BLaER1 treated with 17β-estradiol and CSF1 and Interleukin-3, amounts not matched to agents 10 nM and 100 nM (cell line): ENCODE measurements at regions not wholly inside any gene's neighbourhood (a gene's known extent, or its start where the extent isn't known, plus 50 kb on each side); places are given as distances from the start of the nearest gene placed in this dataset.

Source experiments
- H3K27ac ChIP-seq, 11 experiments: shearing (Covaris generic); formaldehyde crosslinking; 2 replicates each; pipeline ENCODE4 v1.8.1; 2022
- H3K27me3 ChIP-seq, 11 experiments: shearing (Covaris generic); formaldehyde crosslinking; 2 replicates each; pipeline ENCODE4 v1.8.1; 2022
- H3K36me3 ChIP-seq, 11 experiments: shearing (Covaris generic); formaldehyde crosslinking; 2 replicates each; pipeline ENCODE4 v1.8.1; 2022
- H3K4me1 ChIP-seq, 10 experiments: shearing (Covaris generic); formaldehyde crosslinking; 2 replicates each; pipeline ENCODE4 v1.8.1; 2022
- H3K4me2 ChIP-seq, 11 experiments: shearing (Covaris generic); formaldehyde crosslinking; 2 replicates each; pipeline ENCODE4 v1.8.1; 2022
- H3K4me3 ChIP-seq, 10 experiments: shearing (Covaris generic); formaldehyde crosslinking; 2 replicates each; pipeline ENCODE4 v1.8.1; 2022
- H3K9ac ChIP-seq, 11 experiments: shearing (Covaris generic); formaldehyde crosslinking; 2 replicates each; pipeline ENCODE4 v1.8.1; 2022
- H3K9me3 ChIP-seq, 11 experiments: shearing (Covaris generic); formaldehyde crosslinking; replicated peaks in 1 of 11; 2 replicates each; pipeline ENCODE4 v1.8.1; 2022
- H4K20me1 ChIP-seq, 11 experiments: shearing (Covaris generic); formaldehyde crosslinking; 2 replicates each; pipeline ENCODE4 v1.8.1; 2022
- Cebpa-rat ChIP-seq, 11 experiments: shearing (Covaris generic); IDR thresholded peaks; 2 replicates each; pipeline ENCODE4 v1.8.1; 2022

GRCh38 chr21:35893156-35893555 lies 167.2 kb downstream of the SETD4 start:
- H3K9me3 ChIP-seq = no peaks in the 10 kb centered on the region; a peak in 1 of 22 replicates
- no peaks in the 10 kb centered on the region for H3K27me3 ChIP-seq
- no peak overlapping the region for H3K4me3 ChIP-seq
- H3K4me1 ChIP-seq = peaks cover 0 to 14% (median 9%) of the 10 kb centered on the region in 10 experiments; a peak in 15 of 20 replicates
- no peak overlapping the region for H3K9ac ChIP-seq
- no peaks in the 10 kb centered on the region for H3K36me3 ChIP-seq
- H3K4me2 ChIP-seq = no peak overlapping the region
- H4K20me1 ChIP-seq = no peaks in the 10 kb centered on the region
- no peak for TF ChIP-seq Cebpa-rat (IDR thresholded peaks at IDR 0.05)
- H3K27ac ChIP-seq = no peak overlapping the region

DNA sequence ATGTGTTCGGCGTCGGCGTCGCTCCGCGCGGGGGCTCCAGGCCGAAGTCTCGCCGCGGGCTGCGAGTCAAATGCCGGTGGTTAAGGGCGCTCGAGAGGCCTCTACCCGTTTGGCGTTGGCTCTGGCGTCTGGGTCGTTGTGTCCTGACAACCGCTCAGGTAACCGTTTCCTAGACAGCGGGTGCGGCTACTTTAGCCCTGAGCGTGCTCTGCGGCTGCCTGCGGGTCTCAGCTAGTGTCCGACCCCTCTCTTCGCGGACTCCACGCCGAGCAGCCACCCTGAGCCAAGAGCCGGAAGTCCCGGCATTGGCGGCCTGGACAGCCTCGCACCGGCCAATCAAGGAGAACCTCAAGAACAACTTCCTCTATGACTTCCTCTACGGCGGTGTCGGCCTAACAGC lies 173.4 kb downstream of the SETD4 start:
- no peak for TF ChIP-seq Cebpa-rat (IDR thresholded peaks at IDR 0.05)

GRCh38 chr21:35885942-35886541 lies 174.3 kb downstream of the SETD4 start:
- Histone ChIP-seq H3K4me3 (no peak overlapping the region), H3K4me1 (no peaks in the 10 kb centered on the region), H3K9ac (no peak overlapping the region), H3K9me3 (peaks cover 0 to 22% (median 12%) of the 10 kb centered on the region in 11 experiments; a peak in 15 of 22 replicates), H4K20me1 (no peaks in the 10 kb centered on the region), H3K27me3 (no peaks in the 10 kb centered on the region), H3K4me2 (no peak overlapping the region), H3K36me3 (no peaks in the 10 kb centered on the region), H3K27ac (no peak overlapping the region)
- TF ChIP-seq Cebpa-rat (IDR thresholded peaks at IDR 0.05) = no peak

More for the DNA sequence above, 173.4 kb downstream of the SETD4 start:
- Histone ChIP-seq H3K36me3 (no peaks in the 10 kb centered on the region), H3K4me3 (no peak overlapping the region), H3K4me1 (no peaks in the 10 kb centered on the region), H3K27ac (no peak overlapping the region), H4K20me1 (no peaks in the 10 kb centered on the region), H3K4me2 (no peak overlapping the region), H3K9me3 (peaks cover 0 to 22% (median 12%) of the 10 kb centered on the region in 11 experiments; a peak in 15 of 22 replicates), H3K27me3 (no peaks in the 10 kb centered on the region), H3K9ac (no peak overlapping the region)

- H3K36me3 ChIP-seq = no peaks in the 10 kb centered on the region
These were observed 177.5 kb downstream of the SETD4 start for GRCh38 chr21:35882791-35883240.

DNA sequence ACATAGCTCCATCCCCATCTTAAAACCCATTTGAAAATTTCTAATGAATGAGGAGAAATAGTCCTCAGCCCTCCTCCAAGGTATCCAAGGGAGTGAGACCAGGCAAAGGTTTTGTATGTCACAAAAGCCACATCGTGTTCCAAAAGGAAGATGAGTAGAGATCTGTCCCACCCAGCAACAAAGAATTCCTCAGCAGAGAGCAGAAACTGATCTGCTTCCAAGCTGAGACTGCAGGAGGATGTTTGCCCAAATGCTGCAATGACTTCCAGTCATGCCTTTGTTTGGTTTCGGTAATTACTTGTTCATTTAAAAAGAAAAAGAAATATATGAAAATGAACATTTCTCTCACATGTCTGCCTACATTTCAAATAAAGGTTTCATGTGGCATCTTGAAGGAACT lies 186.9 kb downstream of the SETD4 start:
- Histone ChIP-seq H3K36me3 (no peaks in the 10 kb centered on the region), H3K9me3 (peaks cover 4 to 11% (median 6%) of the 10 kb centered on the region in 11 experiments; a peak in 17 of 22 replicates), H3K9ac (no peak overlapping the region), H3K27me3 (no peaks in the 10 kb centered on the region), H3K4me2 (no peak overlapping the region), H3K27ac (no peak overlapping the region), H3K4me1 (no peaks in the 10 kb centered on the region), H4K20me1 (no peaks in the 10 kb centered on the region), H3K4me3 (no peak overlapping the region)
- no peak for TF ChIP-seq Cebpa-rat (IDR thresholded peaks at IDR 0.05)

More at GRCh38 chr21:35882791-35883240, 177.5 kb downstream of the SETD4 start:
- TF ChIP-seq Cebpa-rat (IDR thresholded peaks at IDR 0.05) = no peak
- H3K4me3 ChIP-seq = no peak overlapping the region
- no peaks in the 10 kb centered on the region for H3K4me1 ChIP-seq
- no peak overlapping the region for H3K4me2 ChIP-seq
- H3K27me3 ChIP-seq = no peaks in the 10 kb centered on the region
- H3K9ac ChIP-seq = no peak overlapping the region
- no peak overlapping the region for H3K27ac ChIP-seq
- H4K20me1 ChIP-seq = no peaks in the 10 kb centered on the region
- H3K9me3 ChIP-seq = peaks cover 0 to 22% (median 12%) of the 10 kb centered on the region in 11 experiments; a peak in 15 of 22 replicates

DNA sequence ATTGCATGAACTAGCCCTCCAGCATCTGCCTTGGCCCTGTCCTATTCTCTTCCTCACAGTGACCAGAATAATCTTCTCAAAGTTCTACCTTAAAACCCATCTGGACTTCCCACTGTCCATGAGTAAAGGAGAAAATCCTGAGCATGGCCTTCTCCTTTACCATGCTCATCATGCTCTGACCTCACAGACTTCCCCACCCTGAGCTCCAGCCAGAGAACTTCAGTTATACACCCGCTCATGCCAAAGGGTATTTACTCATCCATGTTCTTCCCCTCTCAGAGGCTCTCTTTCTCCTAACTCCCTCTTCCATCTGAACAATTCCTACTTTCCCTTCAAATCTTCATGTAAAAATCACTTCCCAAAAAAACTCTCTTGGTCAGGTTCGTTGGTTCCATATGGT lies 188.4 kb downstream of the SETD4 start:
- Histone ChIP-seq H4K20me1 (no peaks in the 10 kb centered on the region), H3K36me3 (no peaks in the 10 kb centered on the region), H3K9ac (no peak overlapping the region), H3K27me3 (no peaks in the 10 kb centered on the region), H3K4me2 (no peak overlapping the region), H3K4me3 (no peak overlapping the region), H3K9me3 (peaks cover 5 to 20% (median 8%) of the 10 kb centered on the region in 11 experiments; a peak in 17 of 22 replicates), H3K4me1 (no peaks in the 10 kb centered on the region), H3K27ac (no peak overlapping the region)
- no peak for TF ChIP-seq Cebpa-rat (IDR thresholded peaks at IDR 0.05)

DNA sequence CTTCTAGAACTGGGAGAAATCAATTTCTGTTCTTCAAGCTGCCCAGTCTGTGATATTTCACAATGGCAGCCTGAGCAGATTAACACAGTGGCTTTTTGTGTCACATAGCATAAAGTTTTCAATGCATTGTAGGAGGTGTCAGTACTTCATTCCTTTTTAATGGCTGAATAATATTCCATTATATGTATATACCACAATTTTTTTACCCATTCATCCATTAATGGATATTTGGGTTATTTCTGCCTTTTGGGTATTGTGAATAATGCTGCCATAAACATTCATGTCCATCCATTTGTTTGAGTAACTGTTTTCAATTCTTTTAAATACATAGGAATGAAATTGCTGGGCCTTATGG lies 191.5 kb downstream of the SETD4 start:
- no peak overlapping the region for H3K4me3 ChIP-seq
- H3K9ac ChIP-seq = no peak overlapping the region
- H4K20me1 ChIP-seq = no peaks in the 10 kb centered on the region
- H3K27ac ChIP-seq = no peak overlapping the region
- H3K4me2 ChIP-seq = no peak overlapping the region
- H3K4me1 ChIP-seq = no peaks in the 10 kb centered on the region
- H3K9me3 ChIP-seq = peaks cover 5 to 20% (median 8%) of the 10 kb centered on the region in 11 experiments; a peak in 17 of 22 replicates
- H3K36me3 ChIP-seq = no peaks in the 10 kb centered on the region
- TF ChIP-seq Cebpa-rat (IDR thresholded peaks at IDR 0.05) = no peak
- no peaks in the 10 kb centered on the region for H3K27me3 ChIP-seq

DNA sequence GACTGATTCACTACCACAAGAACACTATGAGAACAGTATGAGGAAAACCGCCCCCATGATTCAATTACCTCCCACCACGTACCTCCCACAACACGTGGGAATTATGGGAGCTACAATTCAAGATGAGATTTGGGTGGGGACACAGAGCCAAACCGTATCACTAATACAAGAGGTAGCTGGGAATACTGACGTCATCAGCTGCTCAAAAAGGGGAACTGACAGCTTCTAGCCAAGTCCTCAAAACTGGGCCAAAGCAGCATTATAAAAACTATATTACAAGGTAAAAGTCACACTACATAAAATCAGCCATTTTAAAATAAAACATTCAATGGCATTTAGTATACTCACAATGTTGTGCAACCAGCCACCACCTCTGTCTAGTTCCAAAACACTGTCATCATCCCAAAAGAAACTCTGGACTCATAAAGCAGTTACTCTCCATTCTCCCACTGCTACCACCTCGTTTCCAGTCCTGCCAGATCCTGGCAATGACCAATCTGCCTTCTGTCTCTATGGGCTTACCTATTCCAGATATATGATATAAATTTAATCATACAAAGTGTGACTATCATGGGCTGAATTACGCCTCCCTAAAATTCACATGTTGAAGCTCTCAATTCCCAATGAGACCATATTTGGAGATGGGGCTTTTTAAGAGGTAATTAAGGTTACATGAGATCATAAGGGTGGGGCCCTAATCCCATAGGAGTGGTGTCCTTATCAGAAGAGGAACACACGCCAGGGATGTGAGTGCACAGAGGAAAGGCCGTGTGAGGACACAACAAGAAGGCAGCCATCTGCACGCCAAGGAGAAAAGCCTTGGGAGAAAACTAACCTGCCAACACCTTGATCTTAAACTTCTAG lies 192.1 kb downstream of the SETD4 start:
- Histone ChIP-seq H3K27me3 (no peaks in the 10 kb centered on the region), H3K36me3 (no peaks in the 10 kb centered on the region), H3K4me2 (no peak overlapping the region), H3K27ac (no peak overlapping the region), H3K4me3 (no peak overlapping the region), H3K4me1 (no peaks in the 10 kb centered on the region), H4K20me1 (no peaks in the 10 kb centered on the region), H3K9ac (no peak overlapping the region), H3K9me3 (peaks cover 5 to 20% (median 8%) of the 10 kb centered on the region in 11 experiments; a peak in 17 of 22 replicates)
- TF ChIP-seq Cebpa-rat (IDR thresholded peaks at IDR 0.05) = no peak

GRCh38 chr21:35864039-35864438 lies 196.3 kb downstream of the SETD4 start:
- H3K4me3 ChIP-seq = no peak overlapping the region
- no peaks in the 10 kb centered on the region for H4K20me1 ChIP-seq
- H3K27ac ChIP-seq = no peak overlapping the region
- H3K9me3 ChIP-seq = peaks cover 5 to 18% (median 7%) of the 10 kb centered on the region in 11 experiments; a peak in 17 of 22 replicates
- no peaks in the 10 kb centered on the region for H3K36me3 ChIP-seq
- H3K27me3 ChIP-seq = no peaks in the 10 kb centered on the region
- H3K9ac ChIP-seq = no peak overlapping the region
- peaks cover 0 to under 1% (median 0%) of the 10 kb centered on the region in 10 experiments; a peak in 2 of 20 replicates for H3K4me1 ChIP-seq
- no peak overlapping the region for H3K4me2 ChIP-seq
- no peak for TF ChIP-seq Cebpa-rat (IDR thresholded peaks at IDR 0.05)
